GM20000 (cell line): ENCODE measurements at regions not wholly inside any gene's neighbourhood (a gene's known extent, or its start where the extent isn't known, plus 50 kb on each side); places are given as distances from the start of the nearest gene placed in this dataset.

ENCODE experiments used
- DNase-seq: peaks from one replicate; pipeline ENCODE4 v3.0.0; 2012; ENCODE audit warnings: low spot score
- TF ChIP-seq, protein P1 (sequence below): IDR thresholded peaks from 2 replicates; pipeline ENCODE4 v1.5.1; 2012; ENCODE audit warnings: mild to moderate bottlenecking, control low read depth; ENCODE audit errors: extremely low read depth, missing control alignments

DNA sequence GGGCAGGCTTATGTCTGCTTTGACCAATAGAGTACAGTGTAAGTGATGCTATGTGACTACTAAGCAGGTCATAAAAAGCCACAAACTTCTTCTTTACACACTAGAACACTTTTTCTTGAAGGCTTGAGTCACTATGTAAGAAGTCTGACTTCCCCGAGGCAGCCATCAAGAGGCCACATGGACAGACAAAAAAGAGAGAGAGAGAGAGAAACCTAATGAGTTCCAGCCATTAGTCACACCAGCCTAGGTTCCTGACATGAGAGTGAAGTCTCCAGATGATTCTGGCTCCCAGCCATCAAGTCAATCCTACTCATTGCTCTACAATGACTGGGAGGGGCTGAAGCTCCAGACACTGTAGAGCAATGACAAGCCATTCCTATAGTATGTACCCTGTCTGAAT lies 101.4 kb downstream of the LHX9 start:
- DNase-seq: no peak
- TF ChIP-seq, protein P1, sequence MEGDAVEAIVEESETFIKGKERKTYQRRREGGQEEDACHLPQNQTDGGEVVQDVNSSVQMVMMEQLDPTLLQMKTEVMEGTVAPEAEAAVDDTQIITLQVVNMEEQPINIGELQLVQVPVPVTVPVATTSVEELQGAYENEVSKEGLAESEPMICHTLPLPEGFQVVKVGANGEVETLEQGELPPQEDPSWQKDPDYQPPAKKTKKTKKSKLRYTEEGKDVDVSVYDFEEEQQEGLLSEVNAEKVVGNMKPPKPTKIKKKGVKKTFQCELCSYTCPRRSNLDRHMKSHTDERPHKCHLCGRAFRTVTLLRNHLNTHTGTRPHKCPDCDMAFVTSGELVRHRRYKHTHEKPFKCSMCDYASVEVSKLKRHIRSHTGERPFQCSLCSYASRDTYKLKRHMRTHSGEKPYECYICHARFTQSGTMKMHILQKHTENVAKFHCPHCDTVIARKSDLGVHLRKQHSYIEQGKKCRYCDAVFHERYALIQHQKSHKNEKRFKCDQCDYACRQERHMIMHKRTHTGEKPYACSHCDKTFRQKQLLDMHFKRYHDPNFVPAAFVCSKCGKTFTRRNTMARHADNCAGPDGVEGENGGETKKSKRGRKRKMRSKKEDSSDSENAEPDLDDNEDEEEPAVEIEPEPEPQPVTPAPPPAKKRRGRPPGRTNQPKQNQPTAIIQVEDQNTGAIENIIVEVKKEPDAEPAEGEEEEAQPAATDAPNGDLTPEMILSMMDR: no peak

DNA sequence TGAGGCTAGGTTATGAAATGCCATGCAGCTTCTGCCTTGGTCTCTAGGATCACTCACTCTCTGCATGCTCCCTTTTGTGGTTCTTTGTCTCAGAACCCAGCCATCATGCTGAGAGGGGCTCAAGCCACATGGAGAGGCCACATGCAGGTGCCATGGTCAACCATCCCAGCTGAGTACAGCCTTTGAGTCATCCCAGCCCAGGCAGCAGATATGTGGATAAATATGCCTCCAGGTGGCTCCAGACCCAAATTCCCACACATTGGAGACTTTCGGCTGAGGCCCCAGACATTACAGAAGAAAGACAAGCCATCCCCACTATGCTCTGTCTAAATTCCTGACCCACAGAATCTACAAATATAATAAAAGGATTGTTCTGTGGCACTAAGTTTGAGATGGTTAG lies 102.0 kb downstream of the LHX9 start:
- no peak for DNase-seq
- TF ChIP-seq, protein P1: no peak

DNA sequence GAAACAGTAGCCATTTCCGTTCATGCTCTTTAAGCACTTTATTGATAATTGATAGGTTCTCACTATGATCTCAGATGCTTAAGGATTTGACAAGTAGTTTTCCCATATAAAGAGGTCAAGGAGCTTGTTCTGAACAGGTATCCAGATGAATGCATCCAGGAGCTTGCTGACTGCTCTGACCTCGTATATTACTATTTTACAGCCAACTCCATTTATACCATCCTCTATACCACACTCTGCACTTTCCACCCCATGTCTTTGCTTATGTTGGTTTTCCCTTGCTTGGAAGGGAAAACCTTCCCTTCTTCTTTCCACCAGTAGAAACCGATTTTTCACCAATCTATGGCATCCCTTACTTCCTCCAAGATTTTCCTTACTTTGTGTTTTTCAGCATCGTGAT lies 107.2 kb downstream of the LHX9 start:
- no peak for DNase-seq
- TF ChIP-seq, protein P1: no peak

DNA sequence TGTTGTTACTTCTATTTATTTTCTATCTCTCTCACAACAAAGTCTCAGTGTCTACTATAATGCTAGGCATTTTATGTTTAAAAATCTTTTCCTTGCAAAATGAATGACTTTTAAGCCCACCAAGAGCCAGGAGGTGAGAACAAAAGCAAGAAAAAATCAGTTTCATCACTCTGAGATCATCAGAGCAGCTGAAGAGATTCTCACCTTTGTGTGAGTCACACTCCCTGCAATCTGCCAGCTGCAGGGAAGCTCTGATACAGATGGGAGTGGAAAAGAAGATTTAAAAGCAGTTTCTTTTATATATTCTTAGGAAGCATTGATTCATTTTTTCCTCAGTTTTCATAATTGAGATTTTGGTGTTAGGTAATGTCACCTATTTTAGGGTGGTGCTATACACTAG lies 107.6 kb downstream of the LHX9 start:
- TF ChIP-seq, protein P1: no peak
- DNase-seq: no peak

DNA sequence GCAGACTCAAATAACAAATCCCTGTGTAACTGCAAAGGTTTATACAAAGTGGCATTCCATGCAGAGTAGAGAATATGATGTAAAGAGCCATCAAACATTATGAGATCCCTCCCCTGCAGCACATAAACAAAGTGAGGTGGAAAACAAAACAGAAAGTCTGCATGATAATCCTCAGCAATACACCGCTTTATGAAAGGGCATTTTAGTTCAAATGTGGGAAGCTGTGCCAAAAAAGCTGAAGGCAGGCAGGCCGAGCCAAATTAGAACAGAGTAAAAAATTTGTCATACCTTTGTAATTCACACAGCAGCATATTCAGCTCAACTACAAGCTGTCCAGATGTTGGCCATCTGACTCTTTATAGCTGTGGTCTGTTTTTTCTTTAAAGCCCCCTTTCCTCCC lies 113.5 kb downstream of the LHX9 start:
- TF ChIP-seq, protein P1: no peak
- DNase-seq: no peak

DNA sequence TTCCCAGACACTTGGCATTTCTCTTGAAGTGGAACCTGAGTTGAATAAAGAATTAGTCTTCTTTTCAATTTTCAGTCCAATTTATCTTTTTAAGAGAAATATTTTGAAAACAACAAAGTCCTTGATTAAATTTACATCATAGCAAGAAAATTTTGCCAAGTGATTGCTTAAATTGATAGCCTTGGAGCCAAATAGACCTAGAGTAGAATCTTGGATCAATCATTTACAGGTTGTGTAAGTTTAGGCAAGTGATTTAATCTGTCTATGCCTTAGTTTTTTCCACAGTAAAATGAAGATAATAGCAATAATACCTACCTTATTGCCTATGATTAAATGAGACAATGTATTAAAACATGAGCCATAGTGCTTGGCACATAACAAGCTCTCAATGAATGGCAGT lies 113.9 kb downstream of the LHX9 start:
- TF ChIP-seq, protein P1: no peak
- DNase-seq: no peak

DNA sequence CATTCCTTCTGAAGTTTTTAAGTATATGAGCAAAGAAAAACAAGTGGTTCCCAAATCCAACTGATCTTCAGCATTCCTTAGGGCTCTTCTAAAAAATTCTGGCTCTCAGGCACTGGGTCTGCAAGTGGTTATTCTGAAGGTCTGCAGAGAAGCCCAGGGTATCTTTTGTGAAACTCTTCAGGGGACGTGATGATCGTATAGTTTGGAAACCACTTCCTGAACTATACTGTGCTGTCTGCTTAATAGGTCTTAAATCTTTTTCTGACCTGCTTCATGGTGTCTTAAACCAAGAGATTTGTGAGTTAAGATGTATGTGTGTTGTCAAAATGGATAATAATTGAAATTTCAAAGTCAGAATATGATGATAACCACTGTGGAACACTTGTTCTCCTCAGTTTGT lies 115.5 kb downstream of the LHX9 start:
- TF ChIP-seq, protein P1: no peak

More for the DNA sequence above, 115.5 kb downstream of the LHX9 start:
- DNase-seq: no peak
